ENCODE measurements at regions not wholly inside any gene's neighbourhood (a gene's known extent, or its start where the extent isn't known, plus 50 kb on each side); places are given as distances from the start of the nearest gene placed in this dataset.

DNA sequence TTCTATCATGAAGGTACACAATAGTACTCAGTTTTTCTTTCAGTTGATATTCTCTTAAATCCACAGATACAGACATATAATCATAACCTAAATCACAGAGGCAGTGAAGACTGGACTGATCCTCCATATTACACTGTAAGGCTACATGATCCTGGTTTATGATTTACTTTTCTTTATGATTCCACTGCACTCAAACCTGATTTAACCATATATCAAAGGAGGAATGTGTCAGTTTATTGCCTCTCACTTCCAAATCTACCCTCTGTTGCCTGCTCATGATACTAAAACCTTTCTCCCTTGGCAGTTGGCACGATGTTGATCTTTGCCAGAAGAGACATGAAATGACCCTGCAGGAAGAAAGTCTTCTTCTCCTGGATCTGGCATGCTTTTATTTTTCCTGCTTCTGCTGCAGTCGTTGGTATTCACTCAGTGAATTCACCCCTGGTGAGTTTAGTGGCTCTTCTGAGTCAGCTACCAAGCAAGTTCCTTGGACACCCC, 426.4 kb downstream of the MBD2 start:
- TF ChIP-seq, protein P1, sequence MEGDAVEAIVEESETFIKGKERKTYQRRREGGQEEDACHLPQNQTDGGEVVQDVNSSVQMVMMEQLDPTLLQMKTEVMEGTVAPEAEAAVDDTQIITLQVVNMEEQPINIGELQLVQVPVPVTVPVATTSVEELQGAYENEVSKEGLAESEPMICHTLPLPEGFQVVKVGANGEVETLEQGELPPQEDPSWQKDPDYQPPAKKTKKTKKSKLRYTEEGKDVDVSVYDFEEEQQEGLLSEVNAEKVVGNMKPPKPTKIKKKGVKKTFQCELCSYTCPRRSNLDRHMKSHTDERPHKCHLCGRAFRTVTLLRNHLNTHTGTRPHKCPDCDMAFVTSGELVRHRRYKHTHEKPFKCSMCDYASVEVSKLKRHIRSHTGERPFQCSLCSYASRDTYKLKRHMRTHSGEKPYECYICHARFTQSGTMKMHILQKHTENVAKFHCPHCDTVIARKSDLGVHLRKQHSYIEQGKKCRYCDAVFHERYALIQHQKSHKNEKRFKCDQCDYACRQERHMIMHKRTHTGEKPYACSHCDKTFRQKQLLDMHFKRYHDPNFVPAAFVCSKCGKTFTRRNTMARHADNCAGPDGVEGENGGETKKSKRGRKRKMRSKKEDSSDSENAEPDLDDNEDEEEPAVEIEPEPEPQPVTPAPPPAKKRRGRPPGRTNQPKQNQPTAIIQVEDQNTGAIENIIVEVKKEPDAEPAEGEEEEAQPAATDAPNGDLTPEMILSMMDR (IDR thresholded peaks at IDR 0.05; ENCODE audit: low read depth, low read length, missing control alignments), result no peak
- no peak overlapping the region for H3K4me3 ChIP-seq (replicated peaks; ENCODE audit: low read depth, low read length)
- DNase-seq (ENCODE audit: extremely low read depth, low read depth), result no peak

DNA sequence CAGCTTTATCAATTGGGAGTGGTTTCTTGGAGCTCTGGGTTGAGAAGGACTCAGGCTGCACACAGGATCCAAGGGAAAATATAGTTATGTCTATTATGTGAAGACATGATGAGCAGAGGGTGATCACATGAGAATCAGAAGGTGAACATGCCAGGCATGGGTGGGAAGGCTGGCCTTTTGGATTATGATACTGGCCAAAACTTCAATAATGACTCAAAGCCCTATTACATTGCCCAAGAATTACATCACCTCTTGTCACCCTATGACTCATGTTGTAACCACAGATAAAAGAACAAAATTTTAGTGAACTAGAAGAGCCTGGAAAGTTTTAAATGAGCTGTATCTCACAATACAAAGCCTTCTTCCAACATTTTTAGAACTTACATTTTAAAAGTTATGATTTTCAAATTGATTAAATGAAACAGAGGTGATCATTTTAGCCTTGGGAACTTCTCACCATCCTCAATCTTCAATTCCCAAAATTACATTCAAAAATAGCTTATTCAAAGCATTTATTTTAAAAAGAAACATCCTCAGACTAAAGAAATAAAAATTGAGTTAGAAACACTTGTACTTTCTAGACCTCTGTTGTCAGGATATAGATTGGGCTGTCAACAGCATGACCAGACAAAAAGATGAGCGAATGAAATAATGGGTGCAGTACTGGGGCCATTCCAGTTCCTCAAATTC, 428.3 kb downstream of the MBD2 start:
- TF ChIP-seq, protein P1 (IDR thresholded peaks at IDR 0.05; ENCODE audit: low read depth, low read length, missing control alignments), result no peak
- DNase-seq (ENCODE audit: extremely low read depth, low read depth), result peak; percentile 46
- no peak overlapping the region for H3K4me3 ChIP-seq (replicated peaks; ENCODE audit: low read depth, low read length)

DNA sequence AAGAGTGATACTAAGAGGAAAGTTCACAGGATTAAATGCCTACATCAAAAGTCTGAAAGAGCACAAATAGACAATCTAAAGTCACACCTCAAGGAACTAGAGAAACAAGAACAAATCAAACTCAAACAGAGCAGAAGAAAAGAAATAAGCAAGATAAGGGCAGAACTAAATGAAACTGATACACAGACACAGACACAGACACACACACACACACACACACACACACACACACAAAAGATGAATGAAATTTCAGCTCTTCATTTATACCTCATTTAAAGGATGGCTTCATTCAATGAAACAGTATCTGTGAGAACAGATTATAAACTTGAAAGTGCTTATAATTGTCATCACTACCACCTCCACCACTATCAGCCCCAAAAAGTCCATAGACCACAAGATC, 428.9 kb downstream of the MBD2 start:
- no peak overlapping the region for H3K4me3 ChIP-seq (replicated peaks; ENCODE audit: low read depth, low read length)
- no peak for DNase-seq (ENCODE audit: extremely low read depth, low read depth)
- TF ChIP-seq, protein P1 (IDR thresholded peaks at IDR 0.05; ENCODE audit: low read depth, low read length, missing control alignments), result no peak

DNA sequence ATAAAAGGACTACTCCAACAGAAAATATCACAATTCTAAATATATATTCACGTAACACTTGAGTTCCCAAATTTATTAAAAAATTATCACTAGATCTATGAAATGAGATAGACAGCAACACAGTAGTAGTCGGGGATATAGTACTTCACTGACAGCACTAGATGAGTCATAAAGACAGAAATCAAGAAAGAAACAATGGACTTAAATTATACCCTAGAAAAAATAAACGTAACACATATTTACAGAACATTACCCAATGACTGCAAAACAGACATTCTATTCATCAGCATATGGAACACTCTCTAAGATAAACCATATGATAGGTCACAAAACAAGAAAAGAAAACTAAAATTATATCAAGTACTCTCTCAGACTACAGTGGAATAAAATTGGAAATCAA, 429.4 kb downstream of the MBD2 start:
- no peak overlapping the region for H3K4me3 ChIP-seq (replicated peaks; ENCODE audit: low read depth, low read length)
- TF ChIP-seq, protein P1 (IDR thresholded peaks at IDR 0.05; ENCODE audit: low read depth, low read length, missing control alignments), result no peak
- no peak for DNase-seq (ENCODE audit: extremely low read depth, low read depth)

DNA sequence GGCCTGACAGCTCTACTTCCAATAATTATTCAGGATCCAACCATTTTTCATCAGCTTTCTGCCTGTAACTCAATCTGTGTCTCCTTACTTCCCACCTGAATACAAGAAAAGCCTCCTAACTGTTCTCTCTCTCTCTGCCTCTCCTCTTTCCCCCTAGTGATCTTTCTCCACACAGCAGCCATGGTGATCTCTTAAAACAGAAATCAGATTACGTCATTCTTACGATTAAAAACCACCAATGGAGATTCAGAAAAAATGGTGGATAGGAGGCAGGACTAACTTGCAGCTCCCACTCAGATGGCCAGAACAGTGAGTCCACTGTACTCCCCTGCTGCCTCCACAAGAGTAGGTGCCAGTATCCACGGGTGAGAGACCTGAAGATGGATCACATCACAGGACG, 431.7 kb downstream of the MBD2 start:
- DNase-seq (ENCODE audit: extremely low read depth, low read depth), result no peak
- TF ChIP-seq, protein P1 (IDR thresholded peaks at IDR 0.05; ENCODE audit: low read depth, low read length, missing control alignments), result no peak
- H3K4me3 ChIP-seq (replicated peaks; ENCODE audit: low read depth, low read length), result no peak overlapping the region

DNA sequence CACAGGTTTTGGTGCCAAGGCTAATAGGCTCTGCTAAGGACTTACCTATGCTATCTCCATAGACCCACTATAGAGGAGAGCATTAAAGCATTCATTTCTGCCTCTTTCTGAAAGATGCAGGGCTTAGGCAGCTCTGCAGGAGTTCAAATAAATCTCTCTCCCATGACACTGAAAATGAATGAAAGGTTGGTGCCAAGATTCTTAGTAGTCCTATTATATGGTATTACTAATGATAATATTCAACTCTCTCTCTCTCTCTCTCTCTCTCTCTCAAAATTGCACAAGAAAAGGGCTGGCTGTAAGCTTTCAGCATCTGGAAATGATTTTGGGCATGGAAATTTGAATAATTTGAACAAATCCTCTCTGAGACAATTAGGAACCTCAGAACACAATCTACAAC, 433.7 kb downstream of the MBD2 start:
- H3K4me3 ChIP-seq (replicated peaks; ENCODE audit: low read depth, low read length), result no peak overlapping the region
- TF ChIP-seq, protein P1 (IDR thresholded peaks at IDR 0.05; ENCODE audit: low read depth, low read length, missing control alignments), result no peak
- DNase-seq (ENCODE audit: extremely low read depth, low read depth), result no peak

All from HFF-Myc (cell line).